SK-N-SH (cell line): ENCODE measurements at regions not wholly inside any gene's neighbourhood (a gene's known extent, or its start where the extent isn't known, plus 50 kb on each side); places are given as distances from the start of the nearest gene placed in this dataset.

ENCODE experiments used
- EP300 ChIP-seq, 2 experiments: IDR thresholded peaks; 2 replicates each; pipeline versions ENCODE4 v1.4.0 to v1.6.1; 2012; ENCODE audit warnings: borderline replicate concordance in 1 of 2, low read depth in 1 of 2, low read length in 1 of 2
- MEF2A ChIP-seq: IDR thresholded peaks from 2 replicates; pipeline ENCODE4 v1.4.0; 2012; ENCODE audit warnings: low read depth, borderline replicate concordance
- TCF12 ChIP-seq: IDR thresholded peaks from 2 replicates; pipeline ENCODE4 v1.4.0; 2012
- TF ChIP-seq, protein P1 (sequence below): fragments of 200-600 bp; sonication (generic); IDR thresholded peaks from 2 replicates; pipeline ENCODE4 v1.6.1; 2017; ENCODE audit warnings: antibody characterized with exemption, mild to moderate bottlenecking, moderate library complexity

DNA sequence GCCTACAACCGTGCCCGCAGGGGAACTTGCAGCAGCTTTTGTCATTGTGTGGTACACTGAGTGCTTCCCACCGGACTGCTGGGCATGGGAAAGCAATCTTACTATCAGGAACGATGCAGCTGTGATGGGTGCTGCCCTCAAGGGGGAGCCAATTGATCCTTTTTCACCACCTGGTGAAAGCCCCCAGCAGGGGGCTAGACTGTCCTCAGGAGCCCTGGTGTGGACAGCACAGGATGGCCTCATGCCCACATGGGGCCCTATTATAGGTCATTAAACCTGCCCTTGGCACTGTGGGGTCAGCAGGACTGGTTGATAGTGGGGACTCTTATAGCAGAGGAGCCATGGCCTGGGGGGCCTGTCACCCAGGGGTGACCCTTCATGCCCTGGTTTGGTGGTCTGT, 172.2 kb downstream of the GLI2 start:
- TF ChIP-seq MEF2A (no peak), EP300 (IDR thresholded peaks at IDR 0.05; ENCODE audit: borderline replicate concordance in 1 of 2, low read depth in 1 of 2, low read length in 1 of 2) (no peak), TCF12 (no peak)
- TF ChIP-seq, protein P1, sequence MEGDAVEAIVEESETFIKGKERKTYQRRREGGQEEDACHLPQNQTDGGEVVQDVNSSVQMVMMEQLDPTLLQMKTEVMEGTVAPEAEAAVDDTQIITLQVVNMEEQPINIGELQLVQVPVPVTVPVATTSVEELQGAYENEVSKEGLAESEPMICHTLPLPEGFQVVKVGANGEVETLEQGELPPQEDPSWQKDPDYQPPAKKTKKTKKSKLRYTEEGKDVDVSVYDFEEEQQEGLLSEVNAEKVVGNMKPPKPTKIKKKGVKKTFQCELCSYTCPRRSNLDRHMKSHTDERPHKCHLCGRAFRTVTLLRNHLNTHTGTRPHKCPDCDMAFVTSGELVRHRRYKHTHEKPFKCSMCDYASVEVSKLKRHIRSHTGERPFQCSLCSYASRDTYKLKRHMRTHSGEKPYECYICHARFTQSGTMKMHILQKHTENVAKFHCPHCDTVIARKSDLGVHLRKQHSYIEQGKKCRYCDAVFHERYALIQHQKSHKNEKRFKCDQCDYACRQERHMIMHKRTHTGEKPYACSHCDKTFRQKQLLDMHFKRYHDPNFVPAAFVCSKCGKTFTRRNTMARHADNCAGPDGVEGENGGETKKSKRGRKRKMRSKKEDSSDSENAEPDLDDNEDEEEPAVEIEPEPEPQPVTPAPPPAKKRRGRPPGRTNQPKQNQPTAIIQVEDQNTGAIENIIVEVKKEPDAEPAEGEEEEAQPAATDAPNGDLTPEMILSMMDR, result peak; percentile 26
